CD4-positive, alpha-beta T cell treated with Interleukin-21 for 1 hour (primary cell): ENCODE measurements at regions not wholly inside any gene's neighbourhood (a gene's known extent, or its start where the extent isn't known, plus 50 kb on each side); places are given as distances from the start of the nearest gene placed in this dataset.
"Not testable (repeated sequence)": the region's sequence is repeated elsewhere in the genome, so short reads cannot be mapped to it uniquely, and the experiment has no call there.

Source experiments
- DNase-seq: peaks from one replicate; pipeline ENCODE4 v3.0.0-alpha.2; 2020

GRCh38 chr3:125645616-125646015, 50.3 kb upstream of the OSBPL11 start:
- DNase-seq = no peak

- no peak for DNase-seq
These were observed 51.3 kb upstream of the OSBPL11 start for GRCh38 chr3:125646581-125646980.

- DNase-seq = no peak
These were observed 52.2 kb upstream of the OSBPL11 start for GRCh38 chr3:125647318-125648014.

- DNase-seq = no peak
These were observed 55.9 kb upstream of the OSBPL11 start for GRCh38 chr3:125651244-125651643.

- no peak for DNase-seq
These were observed 57.1 kb upstream of the OSBPL11 start for GRCh38 chr3:125652349-125652748.

GRCh38 chr3:125654526-125654925, 59.2 kb upstream of the OSBPL11 start:
- no peak for DNase-seq

GRCh38 chr3:125662675-125663074, 67.4 kb upstream of the OSBPL11 start:
- DNase-seq = no peak

- DNase-seq = no peak
These were observed 75.1 kb upstream of the OSBPL11 start for GRCh38 chr3:125670352-125670751.

- DNase-seq = peak; percentile 31
These were observed 75.6 kb upstream of the OSBPL11 start for GRCh38 chr3:125670945-125671344.

- no peak for DNase-seq
These were observed 76.4 kb upstream of the OSBPL11 start for GRCh38 chr3:125671461-125672243.

GRCh38 chr3:125675791-125676190, 80.5 kb upstream of the OSBPL11 start:
- no peak for DNase-seq

- no peak for DNase-seq
These were observed 84.0 kb upstream of the OSBPL11 start for GRCh38 chr3:125679258-125679657.

GRCh38 chr3:125681146-125681545, 85.8 kb upstream of the OSBPL11 start:
- DNase-seq = no peak

GRCh38 chr3:125681906-125682305, 86.6 kb upstream of the OSBPL11 start:
- not testable (repeated sequence) for DNase-seq

- not testable (repeated sequence) for DNase-seq
These were observed 87.3 kb upstream of the OSBPL11 start for GRCh38 chr3:125682610-125683009.

GRCh38 chr3:125683067-125683829, 88.0 kb upstream of the OSBPL11 start:
- no peak for DNase-seq

- no peak for DNase-seq
These were observed 88.9 kb upstream of the OSBPL11 start for GRCh38 chr3:125684199-125684598.

- DNase-seq = not testable (repeated sequence)
These were observed 90.4 kb upstream of the OSBPL11 start for GRCh38 chr3:125685741-125686140.

GRCh38 chr3:125692361-125692760, 97.1 kb upstream of the OSBPL11 start:
- DNase-seq = no peak

- no peak for DNase-seq
These were observed 98.6 kb upstream of the OSBPL11 start for GRCh38 chr3:125693887-125694286.

- no peak for DNase-seq
These were observed 99.5 kb upstream of the OSBPL11 start for GRCh38 chr3:125694761-125695294.

- DNase-seq = no peak
These were observed 100.4 kb upstream of the OSBPL11 start for GRCh38 chr3:125695688-125696087.

GRCh38 chr3:125697126-125697525, 101.8 kb upstream of the OSBPL11 start:
- not testable (repeated sequence) for DNase-seq
